HepG2 (cell line): ENCODE measurements at regions not wholly inside any gene's neighbourhood (a gene's known extent, or its start where the extent isn't known, plus 50 kb on each side); places are given as distances from the start of the nearest gene placed in this dataset.

Experiments
- ATAC-seq: fragments of 200-7000 bp; cut with Tn5 transposase; 3 replicates; pipeline ENCODE4 v1.9.1; 2020; ENCODE audit warnings: mild to moderate bottlenecking, moderate library complexity
- BruUV-seq: library from RNA; stranded (reverse); fragments of 400-500 nt; replicated peaks from 2 replicates; lab custom pipeline; 2021; lab: Mats Ljungman, UMichigan
- CTCF ChIA-PET: fragments of 300-600 bp; formaldehyde crosslinking; extraction: SDS; loops from one replicate; lab custom pipeline; 2021; ENCODE audit warnings: low total read pairs, inconsistent platforms, low intra/inter-chr PET ratio; lab: Yijun Ruan, JAX
- POLR2A ChIA-PET: fragments of 350-600 bp; sonication (Branson Sonifier 250); formaldehyde crosslinking; loops from one replicate; lab custom pipeline; 2020; ENCODE audit warnings: antibody characterized with exemption, inconsistent platforms; lab: Yijun Ruan, JAX
- DNase-seq: peaks from one replicate; pipeline ENCODE4 v3.0.0-alpha.2; 2015; ENCODE audit warnings: low spot score
- FAIRE-seq: peaks from 3 replicates; lab custom pipeline; 2011; peaks lifted over from hg19 to GRCh38; lab: Jason Lieb, UNC
- H2AFZ ChIP-seq: one replicate; pipeline ENCODE4 v1.6.1; 2011; ENCODE audit warnings: low read length, inconsistent platforms
- H3K27ac ChIP-seq: fragments of 300-600 bp; 3 replicates; pipeline ENCODE4 v1.8.0; 2011; ENCODE audit warnings: mixed run types, mild to moderate bottlenecking, mixed read lengths, low read length, inconsistent platforms; ENCODE audit not compliant: insufficient read depth; ENCODE audit errors: extremely low read length
- H3K27me3 ChIP-seq, 2 experiments: fragments of 200-600 bp in 1 of 2; 2 replicates in 1 of 2; 3 replicates in 1 of 2; pipeline versions ENCODE4 v1.6.0 to v1.8.0; 2011; ENCODE audit warnings: low read length in 2 of 2, mild to moderate bottlenecking in 2 of 2, moderate library complexity in 2 of 2, inconsistent platforms in 1 of 2; ENCODE audit not compliant: insufficient read depth in 2 of 2, control insufficient read depth in 1 of 2
- H3K36me3 ChIP-seq, 2 experiments: fragments of 200-600 bp in 1 of 2; replicated peaks in 1 of 2; 2 replicates in 1 of 2; 3 replicates in 1 of 2; pipeline versions ENCODE4 v1.5.1 to v1.8.0; 2011; ENCODE audit warnings: low read length in 2 of 2, inconsistent platforms in 1 of 2; ENCODE audit not compliant: insufficient read depth in 2 of 2, control insufficient read depth in 1 of 2
- H3K4me1 ChIP-seq: 2 replicates; pipeline ENCODE4 v1.5.1; 2012; ENCODE audit warnings: low read length, inconsistent platforms; ENCODE audit not compliant: insufficient read depth
- H3K4me2 ChIP-seq: 2 replicates; pipeline ENCODE4 v1.6.0; 2011; ENCODE audit warnings: low read depth, low read length, inconsistent platforms
- H3K4me3 ChIP-seq, 3 experiments: fragments of 200-600 bp in 1 of 3; sonication (generic), shearing (Covaris generic) in 1 of 3; replicated peaks in 1 of 3; 2 replicates each; pipeline ENCODE4 v1.5.1; 2011 to 2016; ENCODE audit warnings: low read length in 3 of 3, inconsistent platforms in 2 of 3, low read depth in 2 of 3, mild to moderate bottlenecking in 2 of 3, control low read depth in 1 of 3, mixed read lengths in 1 of 3; ENCODE audit not compliant: insufficient read depth in 1 of 3
- H3K79me2 ChIP-seq: one replicate; pipeline ENCODE4 v1.6.1; 2011; ENCODE audit warnings: low read length, inconsistent platforms; ENCODE audit not compliant: insufficient read depth
- H3K9ac ChIP-seq: 2 replicates; pipeline ENCODE4 v1.6.0; 2011; ENCODE audit warnings: mild to moderate bottlenecking, low read depth, low read length, inconsistent platforms; ENCODE audit not compliant: insufficient read depth
- H3K9me3 ChIP-seq: 2 replicates; pipeline ENCODE4 v1.5.1; 2012; ENCODE audit warnings: mild to moderate bottlenecking, low read length
- H4K20me1 ChIP-seq: 2 replicates; pipeline ENCODE4 v1.6.0; 2011; ENCODE audit warnings: inconsistent platforms, mild to moderate bottlenecking, low read length, moderate library complexity; ENCODE audit not compliant: insufficient read depth
- ASH2L ChIP-seq: fragments of 300-600, 200-600 bp; sonication (generic); IDR thresholded peaks from 2 replicates; pipeline ENCODE4 v1.7.0; 2017; ENCODE audit warnings: low read depth, mild to moderate bottlenecking, moderate library complexity, mixed read lengths, low read length; ENCODE audit not compliant: insufficient read length
- EHMT2 ChIP-seq: fragments of 200-600 bp; sonication (generic); IDR thresholded peaks from 2 replicates; pipeline ENCODE4 v1.7.0; 2017; ENCODE audit warnings: antibody characterized with exemption, low read depth, low read length, borderline replicate concordance
- HOXA9 ChIP-seq: sonication (generic); formaldehyde crosslinking; IDR thresholded peaks from 2 replicates; pipeline ENCODE4 v1.8.1; 2022; ENCODE audit warnings: missing genetic modification reagents, mild to moderate bottlenecking, moderate library complexity, borderline replicate concordance
- MAFF ChIP-seq: IDR thresholded peaks from 2 replicates; pipeline ENCODE4 v1.6.1; 2011; ENCODE audit warnings: low read depth, low read length, improper control_type of control experiment
- MIER3 ChIP-seq: IDR thresholded peaks from 2 replicates; pipeline ENCODE4 v1.6.1; 2016; ENCODE audit warnings: missing compliant biosample characterization, borderline replicate concordance
- POLR2AphosphoS2 ChIP-seq: IDR thresholded peaks from 2 replicates; pipeline ENCODE4 v1.6.1; 2011; ENCODE audit warnings: low read depth, low read length, improper control_type of control experiment
- RBAK ChIP-seq: sonication (generic); formaldehyde crosslinking; IDR thresholded peaks from 2 replicates; pipeline ENCODE4 v1.5.1; 2020; ENCODE audit warnings: mild to moderate bottlenecking, missing genetic modification reagents
- SP5 ChIP-seq: IDR thresholded peaks from 2 replicates; pipeline ENCODE4 v1.6.1; 2016; ENCODE audit warnings: low read depth, borderline replicate concordance
- TOPORS ChIP-seq: sonication (generic); formaldehyde crosslinking; IDR thresholded peaks from 2 replicates; pipeline ENCODE4 v1.8.0; 2023; ENCODE audit warnings: mild to moderate bottlenecking, missing genetic modification reagents
- ZFP62 ChIP-seq: sonication (generic); formaldehyde crosslinking; IDR thresholded peaks from 2 replicates; pipeline ENCODE4 v1.4.0; 2020; ENCODE audit warnings: missing genetic modification reagents
- ZFYVE20 ChIP-seq: sonication (generic); formaldehyde crosslinking; IDR thresholded peaks from 2 replicates; pipeline ENCODE4 v1.8.0; 2023; ENCODE audit warnings: low read depth, mild to moderate bottlenecking, moderate library complexity, missing genetic modification reagents, borderline replicate concordance
- ZNF350 ChIP-seq: sonication (generic); formaldehyde crosslinking; IDR thresholded peaks from 2 replicates; pipeline ENCODE4 v1.4.0; 2020; ENCODE audit warnings: mild to moderate bottlenecking, low read depth, missing genetic modification reagents, borderline replicate concordance
- ZNF556 ChIP-seq: sonication (generic); formaldehyde crosslinking; IDR thresholded peaks from 2 replicates; pipeline ENCODE4 v1.4.0; 2020; ENCODE audit warnings: mild to moderate bottlenecking, missing genetic modification reagents, borderline replicate concordance
- ZNF878 ChIP-seq: sonication (generic); formaldehyde crosslinking; IDR thresholded peaks from 2 replicates; pipeline ENCODE4 v1.8.1; 2023; ENCODE audit warnings: mild to moderate bottlenecking, missing genetic modification reagents, moderate library complexity
- WGBS: methylation state at CpG from one replicate; pipeline ENCODE4 v1.1.6; 2017; ENCODE audit warnings: low lambda C conversion rate; 5-methylcytosine and 5-hydroxymethylcytosine counted together
- in situ Hi-C: cut with HindIII; loops from 2 replicates; pipeline ENCODE4 v1.10.0; 2017; ENCODE audit warnings: low pct_unique_long_range_greater_than_20kb; ENCODE audit not compliant: extremely low pct_ligation_motif_present
- intact Hi-C: fragments of 100-400 bp; cut with micrococcal nuclease; formaldehyde crosslinking; loops from one replicate; pipeline ENCODE4 v1.10.0; 2022; ENCODE audit not compliant: unreplicated experiment
- TF ChIP-seq, protein P1 (sequence below): sonication (generic); formaldehyde crosslinking; IDR thresholded peaks from 2 replicates; pipeline ENCODE4 v1.5.0; 2020; ENCODE audit warnings: missing genetic modification reagents, mild to moderate bottlenecking, borderline replicate concordance
- TF ChIP-seq, protein P2 (sequence below): sonication (generic); formaldehyde crosslinking; IDR thresholded peaks from 2 replicates; pipeline ENCODE4 v1.5.0; 2020; ENCODE audit warnings: mild to moderate bottlenecking, missing genetic modification reagents, moderate library complexity
- TF ChIP-seq, protein P3 (sequence below): sonication (generic); formaldehyde crosslinking; IDR thresholded peaks from 2 replicates; pipeline ENCODE4 v1.5.1; 2020; ENCODE audit warnings: mild to moderate bottlenecking, missing genetic modification reagents

DNA sequence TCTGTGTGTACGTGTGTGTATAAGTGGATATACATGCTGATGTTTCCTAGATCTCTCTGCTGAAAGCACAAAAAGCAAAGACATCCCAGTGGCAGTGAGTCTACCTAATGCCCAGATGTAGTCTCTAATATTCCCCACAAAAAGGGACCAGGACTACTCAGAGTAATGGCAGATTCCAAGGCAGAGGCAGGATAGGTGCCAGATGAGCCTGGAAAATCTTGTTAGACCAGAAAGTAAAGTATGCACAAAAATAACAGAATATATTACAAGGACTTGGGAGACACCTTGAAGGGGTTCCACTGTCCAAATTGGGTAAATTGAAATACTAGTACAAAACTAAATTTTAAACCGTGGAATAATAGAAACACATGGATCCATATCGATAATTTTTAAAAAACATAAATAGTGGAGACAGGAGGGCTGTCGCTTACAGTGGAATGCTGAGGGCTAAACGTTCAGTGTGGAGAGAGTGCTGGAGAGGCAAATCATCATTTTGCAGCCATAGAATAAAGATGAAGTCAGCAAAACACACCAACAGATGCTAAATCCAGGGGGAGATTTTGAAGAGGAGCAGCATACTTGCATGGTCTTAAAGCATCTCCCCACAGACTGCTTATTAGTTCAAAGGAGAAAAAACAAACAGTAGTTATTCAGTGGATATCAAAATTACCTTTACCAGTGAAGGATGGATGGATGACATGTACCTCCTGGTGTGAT, 123.4 kb upstream of the TSPAN5 start (continued):
- peak; percentile 56 for TF ChIP-seq MAFF

DNA sequence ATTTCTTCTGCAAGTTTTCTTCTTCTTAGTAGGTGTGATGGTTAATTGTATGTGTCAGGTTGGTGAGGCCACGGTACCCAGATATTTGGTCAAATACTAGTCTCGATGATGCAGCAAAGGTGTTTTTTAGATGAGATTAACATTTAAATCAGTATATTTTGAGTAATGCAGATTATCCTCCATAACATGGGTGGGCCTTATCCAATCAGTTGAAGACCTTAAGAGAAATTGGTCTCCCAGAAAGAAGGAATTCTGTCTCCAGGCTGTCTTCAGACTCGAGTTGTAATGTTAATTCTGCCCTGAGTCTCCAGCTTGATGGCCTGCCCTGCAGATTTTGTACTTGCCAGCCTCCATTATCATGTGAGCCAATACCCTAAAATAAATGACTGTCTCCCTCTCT, 122.5 kb upstream of the TSPAN5 start:
- ChIA-PET CTCF (no interaction called here), POLR2A (no interaction called here)
- H3K36me3 ChIP-seq: no peaks in the 10 kb centered on the region
- 31% methylated on average over 3 of the region's 3 CpGs for WGBS
- in situ Hi-C loops (no loop called here), intact Hi-C loops (no loop called here)
- H3K27me3 ChIP-seq: no peaks in the 10 kb centered on the region
- ATAC-seq (no peak), FAIRE-seq (no peak), DNase-seq (no peak)
- no peak overlapping the region for H2AFZ ChIP-seq
- no peak overlapping the region for H3K9ac ChIP-seq
- no peaks in the 10 kb centered on the region for H4K20me1 ChIP-seq
- no peak overlapping the region for H3K27ac ChIP-seq
- peaks cover 28% of the 10 kb centered on the region for H3K4me1 ChIP-seq
- no peaks in the 10 kb centered on the region for H3K9me3 ChIP-seq
- H3K4me2 ChIP-seq: no peak overlapping the region
- no TSS peak for BruUV-seq
- no peak overlapping the region for H3K4me3 ChIP-seq
- no peaks in the 10 kb centered on the region for H3K79me2 ChIP-seq
- TF ChIP-seq ZNF556 (CRISPR knock-in tag) (no peak), ZNF878 (CRISPR knock-in tag) (no peak), ZFYVE20 (CRISPR knock-in tag) (no peak), TOPORS (CRISPR knock-in tag) (no peak), POLR2AphosphoS2 (no peak), RBAK (CRISPR knock-in tag) (no peak), MIER3 (CRISPR knock-in tag) (no peak), ZFP62 (no peak), EHMT2 (no peak), ASH2L (no peak), HOXA9 (CRISPR knock-in tag) (no peak), ZNF350 (CRISPR knock-in tag) (no peak), SP5 (CRISPR knock-in tag) (no peak)
- TF ChIP-seq, protein P1, sequence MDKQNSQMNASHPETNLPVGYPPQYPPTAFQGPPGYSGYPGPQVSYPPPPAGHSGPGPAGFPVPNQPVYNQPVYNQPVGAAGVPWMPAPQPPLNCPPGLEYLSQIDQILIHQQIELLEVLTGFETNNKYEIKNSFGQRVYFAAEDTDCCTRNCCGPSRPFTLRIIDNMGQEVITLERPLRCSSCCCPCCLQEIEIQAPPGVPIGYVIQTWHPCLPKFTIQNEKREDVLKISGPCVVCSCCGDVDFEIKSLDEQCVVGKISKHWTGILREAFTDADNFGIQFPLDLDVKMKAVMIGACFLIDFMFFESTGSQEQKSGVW (CRISPR knock-in tag): no peak
- TF ChIP-seq, protein P2, sequence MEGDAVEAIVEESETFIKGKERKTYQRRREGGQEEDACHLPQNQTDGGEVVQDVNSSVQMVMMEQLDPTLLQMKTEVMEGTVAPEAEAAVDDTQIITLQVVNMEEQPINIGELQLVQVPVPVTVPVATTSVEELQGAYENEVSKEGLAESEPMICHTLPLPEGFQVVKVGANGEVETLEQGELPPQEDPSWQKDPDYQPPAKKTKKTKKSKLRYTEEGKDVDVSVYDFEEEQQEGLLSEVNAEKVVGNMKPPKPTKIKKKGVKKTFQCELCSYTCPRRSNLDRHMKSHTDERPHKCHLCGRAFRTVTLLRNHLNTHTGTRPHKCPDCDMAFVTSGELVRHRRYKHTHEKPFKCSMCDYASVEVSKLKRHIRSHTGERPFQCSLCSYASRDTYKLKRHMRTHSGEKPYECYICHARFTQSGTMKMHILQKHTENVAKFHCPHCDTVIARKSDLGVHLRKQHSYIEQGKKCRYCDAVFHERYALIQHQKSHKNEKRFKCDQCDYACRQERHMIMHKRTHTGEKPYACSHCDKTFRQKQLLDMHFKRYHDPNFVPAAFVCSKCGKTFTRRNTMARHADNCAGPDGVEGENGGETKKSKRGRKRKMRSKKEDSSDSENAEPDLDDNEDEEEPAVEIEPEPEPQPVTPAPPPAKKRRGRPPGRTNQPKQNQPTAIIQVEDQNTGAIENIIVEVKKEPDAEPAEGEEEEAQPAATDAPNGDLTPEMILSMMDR (CRISPR knock-in tag): no peak
- TF ChIP-seq, protein P3, sequence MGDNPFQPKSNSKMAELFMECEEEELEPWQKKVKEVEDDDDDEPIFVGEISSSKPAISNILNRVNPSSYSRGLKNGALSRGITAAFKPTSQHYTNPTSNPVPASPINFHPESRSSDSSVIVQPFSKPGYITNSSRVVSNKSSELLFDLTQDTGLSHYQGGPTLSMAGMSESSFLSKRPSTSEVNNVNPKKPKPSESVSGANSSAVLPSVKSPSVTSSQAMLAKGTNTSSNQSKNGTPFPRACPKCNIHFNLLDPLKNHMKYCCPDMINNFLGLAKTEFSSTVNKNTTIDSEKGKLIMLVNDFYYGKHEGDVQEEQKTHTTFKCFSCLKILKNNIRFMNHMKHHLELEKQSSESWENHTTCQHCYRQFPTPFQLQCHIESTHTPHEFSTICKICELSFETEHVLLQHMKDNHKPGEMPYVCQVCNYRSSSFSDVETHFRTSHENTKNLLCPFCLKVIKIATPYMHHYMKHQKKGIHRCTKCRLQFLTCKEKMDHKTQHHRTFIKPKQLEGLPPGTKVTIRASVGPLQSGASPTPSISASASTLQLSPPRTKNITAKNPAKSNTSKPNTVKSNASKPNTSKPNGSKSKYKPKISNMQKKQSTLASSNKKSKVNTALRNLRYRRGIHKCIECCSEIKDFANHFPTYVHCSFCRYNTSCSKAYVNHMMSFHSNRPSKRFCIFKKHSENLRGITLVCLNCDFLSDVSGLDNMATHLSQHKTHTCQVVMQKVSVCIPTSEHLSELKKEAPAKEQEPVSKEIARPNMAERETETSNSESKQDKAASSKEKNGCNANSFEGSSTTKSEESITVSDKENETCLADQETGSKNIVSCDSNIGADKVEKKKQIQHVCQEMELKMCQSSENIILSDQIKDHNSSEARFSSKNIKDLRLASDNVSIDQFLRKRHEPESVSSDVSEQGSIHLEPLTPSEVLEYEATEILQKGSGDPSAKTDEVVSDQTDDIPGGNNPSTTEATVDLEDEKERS (CRISPR knock-in tag): no peak
